ENCODE measurements at regions not wholly inside any gene's neighbourhood (a gene's known extent, or its start where the extent isn't known, plus 50 kb on each side); places are given as distances from the start of the nearest gene placed in this dataset.
"Not testable (repeated sequence)": the region's sequence is repeated elsewhere in the genome, so short reads cannot be mapped to it uniquely, and the experiment has no call there.

DNA sequence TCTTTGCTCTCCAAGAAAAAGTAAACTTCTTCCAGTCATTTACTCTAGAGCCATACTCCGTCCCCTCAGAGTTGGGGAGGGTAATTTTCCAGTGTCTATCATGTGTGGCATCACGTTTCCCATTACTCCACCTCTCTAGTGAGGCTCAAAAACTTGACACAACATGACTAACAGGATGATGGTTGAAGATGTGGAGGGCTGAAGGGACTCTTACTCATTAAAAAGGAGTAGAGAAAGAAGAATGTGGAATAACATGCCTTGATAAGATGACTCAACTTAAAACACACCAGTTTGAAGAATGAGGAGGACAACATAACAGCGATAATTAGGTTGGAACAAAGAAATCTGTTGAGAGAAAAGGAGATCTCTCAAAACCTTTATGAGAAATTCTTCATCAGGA, 894.3 kb downstream of the OTOL1 start:
- H3K36me3 ChIP-seq (ENCODE audit: control insufficient read depth, insufficient read depth, low read length): no peaks in the 10 kb centered on the region
- peak; percentile 51 for DNase-seq (ENCODE audit: low read depth)
- no peaks in the 10 kb centered on the region for H3K27me3 ChIP-seq (ENCODE audit: control insufficient read depth, insufficient read depth, low read length)
- no peak for TF ChIP-seq CTCF (IDR thresholded peaks at IDR 0.05; ENCODE audit: insufficient read depth, low read depth, low read length)
- H3K4me3 ChIP-seq (ENCODE audit: low read depth, low read length): no peak overlapping the region
- ChIA-PET POLR2A (no interaction called here), CTCF (no interaction called here)

DNA sequence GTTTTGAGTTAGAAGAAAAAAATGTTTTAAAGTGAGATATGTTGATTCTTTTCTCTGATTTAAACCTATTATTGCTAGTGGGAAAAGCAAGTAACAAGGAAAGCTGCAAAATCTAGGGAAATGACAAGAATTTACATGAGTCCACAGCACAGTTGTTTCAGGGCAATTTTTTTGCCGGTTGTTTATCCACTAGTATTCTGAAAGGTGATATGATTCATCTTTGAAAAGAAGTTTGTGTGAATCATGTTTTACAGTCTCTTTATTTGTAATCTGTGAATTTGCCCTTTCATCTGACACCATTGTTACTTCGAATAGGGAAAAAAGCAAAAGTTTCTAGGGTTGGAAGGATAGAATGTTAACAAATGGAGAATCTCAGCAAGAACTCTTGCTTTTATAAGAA, 894.7 kb downstream of the OTOL1 start:
- Histone ChIP-seq H3K27me3 (ENCODE audit: control insufficient read depth, insufficient read depth, low read length) (no peaks in the 10 kb centered on the region), H3K4me3 (ENCODE audit: low read depth, low read length) (no peak overlapping the region), H3K36me3 (ENCODE audit: control insufficient read depth, insufficient read depth, low read length) (no peaks in the 10 kb centered on the region)
- ChIA-PET CTCF (no interaction called here), POLR2A (no interaction called here)
- TF ChIP-seq CTCF (IDR thresholded peaks at IDR 0.05; ENCODE audit: insufficient read depth, low read depth, low read length): no peak
- DNase-seq (ENCODE audit: low read depth): peak; percentile 35

- no peaks in the 10 kb centered on the region for H3K36me3 ChIP-seq (ENCODE audit: control insufficient read depth, insufficient read depth, low read length)
- ChIA-PET CTCF (no interaction called here), POLR2A (no interaction called here)
- H3K27me3 ChIP-seq (ENCODE audit: control insufficient read depth, insufficient read depth, low read length): no peaks in the 10 kb centered on the region
- TF ChIP-seq CTCF (IDR thresholded peaks at IDR 0.05; ENCODE audit: insufficient read depth, low read depth, low read length): no peak
- no peak overlapping the region for H3K4me3 ChIP-seq (ENCODE audit: low read depth, low read length)
- no peak for DNase-seq (ENCODE audit: low read depth)
These were observed 898.9 kb downstream of the OTOL1 start for GRCh38 chr3:162395496-162395895.

GRCh38 chr3:162398554-162398953, 901.9 kb downstream of the OTOL1 start:
- Histone ChIP-seq H3K27me3 (ENCODE audit: control insufficient read depth, insufficient read depth, low read length) (no peaks in the 10 kb centered on the region), H3K36me3 (ENCODE audit: control insufficient read depth, insufficient read depth, low read length) (no peaks in the 10 kb centered on the region), H3K4me3 (ENCODE audit: low read depth, low read length) (no peak overlapping the region)
- ChIA-PET POLR2A (no interaction called here), CTCF (no interaction called here)
- DNase-seq (ENCODE audit: low read depth): no peak
- no peak for TF ChIP-seq CTCF (IDR thresholded peaks at IDR 0.05; ENCODE audit: insufficient read depth, low read depth, low read length)

DNA sequence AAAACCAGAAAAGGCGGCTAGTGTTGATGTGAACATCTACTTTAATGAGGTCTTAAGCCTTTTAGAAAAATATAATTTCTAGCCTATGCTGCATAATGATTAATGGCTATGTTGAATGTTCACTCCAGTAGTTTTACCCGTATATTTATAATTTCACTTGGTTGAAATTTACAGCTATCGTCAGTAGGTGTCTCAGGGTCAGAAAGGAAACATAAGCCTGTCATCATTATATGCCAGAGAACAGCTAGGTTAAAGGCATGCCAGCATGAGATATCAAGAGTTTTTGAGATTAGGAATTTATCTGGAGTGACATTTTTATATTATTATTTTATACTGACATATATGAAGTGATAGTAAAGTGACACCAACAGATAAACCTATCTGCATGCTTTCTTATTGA, 904.1 kb downstream of the OTOL1 start:
- Histone ChIP-seq H3K36me3 (ENCODE audit: control insufficient read depth, insufficient read depth, low read length) (no peaks in the 10 kb centered on the region), H3K4me3 (ENCODE audit: low read depth, low read length) (no peak overlapping the region), H3K27me3 (ENCODE audit: control insufficient read depth, insufficient read depth, low read length) (no peaks in the 10 kb centered on the region)
- ChIA-PET CTCF (no interaction called here), POLR2A (no interaction called here)
- TF ChIP-seq CTCF (IDR thresholded peaks at IDR 0.05; ENCODE audit: insufficient read depth, low read depth, low read length): no peak
- no peak for DNase-seq (ENCODE audit: low read depth)

GRCh38 chr3:162411556-162411955, 914.9 kb downstream of the OTOL1 start:
- H3K27me3 ChIP-seq (ENCODE audit: control insufficient read depth, insufficient read depth, low read length); DNase-seq (ENCODE audit: low read depth); H3K4me3 ChIP-seq (ENCODE audit: low read depth, low read length); CTCF ChIA-PET; H3K36me3 ChIP-seq (ENCODE audit: control insufficient read depth, insufficient read depth, low read length); POLR2A ChIA-PET: not testable (repeated sequence)
